ENCODE measurements at regions not wholly inside any gene's neighbourhood (a gene's known extent, or its start where the extent isn't known, plus 50 kb on each side); places are given as distances from the start of the nearest gene placed in this dataset.

- DNase-seq (ENCODE audit: low spot score): no peak
Measured at GRCh38 chr2:241924069-241924908, 54.8 kb downstream of the RTP5 start.

- no peak for DNase-seq (ENCODE audit: low spot score)
Measured at GRCh38 chr2:241924909-241925250, 55.4 kb downstream of the RTP5 start.

- DNase-seq (ENCODE audit: low spot score): no peak
Measured at GRCh38 chr2:241925277-241925676, 55.7 kb downstream of the RTP5 start.

GRCh38 chr2:241925821-241926441 lies 56.4 kb downstream of the RTP5 start:
- DNase-seq (ENCODE audit: low spot score): peak; percentile 77

- no peak for DNase-seq (ENCODE audit: low spot score)
Measured at GRCh38 chr2:241926541-241927311, 57.2 kb downstream of the RTP5 start.

GRCh38 chr2:241929551-241930490 lies 60.3 kb downstream of the RTP5 start:
- DNase-seq (ENCODE audit: low spot score): no peak

GRCh38 chr2:241931084-241931975 lies 61.8 kb downstream of the RTP5 start:
- no peak for DNase-seq (ENCODE audit: low spot score)

- DNase-seq (ENCODE audit: low spot score): no peak
Measured at GRCh38 chr2:241931976-241932898, 62.7 kb downstream of the RTP5 start.

- no peak for DNase-seq (ENCODE audit: low spot score)
Measured at GRCh38 chr2:241932899-241933178, 63.3 kb downstream of the RTP5 start.

GRCh38 chr2:241933179-241933911 lies 63.8 kb downstream of the RTP5 start:
- DNase-seq (ENCODE audit: low spot score): peak; percentile 49

GRCh38 chr2:241935314-241935713 lies 65.8 kb downstream of the RTP5 start:
- no peak for DNase-seq (ENCODE audit: low spot score)

- no peak for DNase-seq (ENCODE audit: low spot score)
Measured at GRCh38 chr2:241935774-241936173, 66.2 kb downstream of the RTP5 start.

GRCh38 chr2:241936457-241937133 lies 67.1 kb downstream of the RTP5 start:
- DNase-seq (ENCODE audit: low spot score): no peak

GRCh38 chr2:241937297-241937696 lies 67.8 kb downstream of the RTP5 start:
- no peak for DNase-seq (ENCODE audit: low spot score)

GRCh38 chr2:241939541-241939940 lies 70.0 kb downstream of the RTP5 start:
- DNase-seq (ENCODE audit: low spot score): no peak

- DNase-seq (ENCODE audit: low spot score): no peak
Measured at GRCh38 chr2:241940329-241940728, 70.8 kb downstream of the RTP5 start.

GRCh38 chr2:241941691-241942301 lies 72.3 kb downstream of the RTP5 start:
- DNase-seq (ENCODE audit: low spot score): no peak
